ENCODE measurements at regions not wholly inside any gene's neighbourhood (a gene's known extent, or its start where the extent isn't known, plus 50 kb on each side); places are given as distances from the start of the nearest gene placed in this dataset.

DNA sequence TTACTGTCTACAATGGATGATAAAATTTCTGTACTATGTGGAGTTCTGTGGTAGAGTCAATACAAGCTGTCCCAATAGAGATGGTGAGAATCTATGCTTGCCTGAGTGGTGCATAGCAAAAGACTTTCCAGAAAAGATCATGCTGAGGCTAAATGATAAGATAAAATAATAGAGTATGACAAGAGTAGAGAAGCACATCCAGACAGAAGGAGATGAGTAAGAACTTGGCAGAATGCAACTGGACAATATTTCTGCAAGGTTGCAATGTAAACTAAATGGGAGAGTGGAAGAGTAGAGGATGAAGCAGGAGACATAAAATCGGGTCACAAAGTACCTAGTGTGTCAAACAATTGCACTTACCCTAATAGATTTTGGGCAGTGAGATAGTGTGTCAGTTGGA, 347.6 kb downstream of the MDFIC start:
- H3K4me3 ChIP-seq (ENCODE audit: low read length): no peak overlapping the region
- DNase-seq (ENCODE audit: low read depth, low spot score): no peak

DNA sequence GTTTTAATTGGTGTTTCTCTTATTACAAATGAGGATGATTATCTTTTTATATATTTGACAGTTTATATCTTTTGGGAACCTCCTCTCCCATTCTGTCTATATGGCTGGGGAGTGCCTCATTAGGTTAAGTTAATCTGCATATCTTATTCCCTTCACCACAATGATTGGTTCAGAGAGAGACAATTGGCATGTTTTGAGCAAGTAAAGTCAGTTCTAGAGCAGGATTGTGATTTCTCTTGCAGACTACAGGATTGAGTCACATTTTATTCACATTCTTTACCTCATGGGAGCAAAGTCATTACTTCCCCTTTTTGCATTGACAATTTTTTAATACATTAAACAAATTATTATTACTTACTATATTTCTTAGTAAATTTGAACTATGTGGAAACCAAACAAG, 345.6 kb downstream of the MDFIC start:
- DNase-seq (ENCODE audit: low read depth, low spot score): no peak
- H3K4me3 ChIP-seq (ENCODE audit: low read length): no peak overlapping the region

DNA sequence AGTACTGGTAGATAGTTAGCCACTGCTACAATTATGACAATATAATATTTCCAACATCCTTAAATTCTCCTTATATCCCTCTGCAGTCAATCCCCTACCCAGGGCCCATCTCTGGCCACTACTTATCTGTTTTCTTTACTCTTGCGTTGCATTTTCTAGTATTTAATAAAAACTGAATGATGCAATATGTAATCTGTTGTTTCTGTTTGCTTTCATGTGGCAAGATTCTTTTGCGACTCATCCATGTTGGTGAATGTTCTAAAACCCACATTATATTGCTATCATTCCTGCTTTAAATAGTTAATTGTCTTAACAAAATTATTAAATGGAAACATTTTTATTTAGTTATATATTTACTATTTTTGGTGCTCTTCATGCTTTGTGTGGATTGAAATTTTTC, 338.5 kb downstream of the MDFIC start:
- no peak for DNase-seq (ENCODE audit: low read depth, low spot score)
- H3K4me3 ChIP-seq (ENCODE audit: low read length): no peak overlapping the region

DNA sequence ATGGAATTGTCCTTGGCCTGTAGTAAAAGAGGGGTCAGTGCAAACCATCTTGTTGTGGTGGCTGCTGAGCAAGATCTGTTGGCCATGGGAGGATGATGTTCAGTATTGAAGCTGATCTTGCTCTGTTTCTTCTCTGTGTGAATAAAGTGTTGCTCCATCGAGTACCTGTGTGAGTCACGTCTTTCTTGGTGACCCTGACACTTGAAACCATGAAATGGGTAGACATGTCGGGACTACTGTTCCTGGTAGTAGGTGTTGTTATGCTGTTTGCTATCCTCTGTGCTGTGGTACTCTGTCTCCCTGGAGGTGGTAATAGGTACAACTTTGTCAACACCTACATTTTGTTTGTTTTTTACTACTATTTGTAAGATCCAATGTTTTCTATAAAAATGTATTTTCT, 330.6 kb downstream of the MDFIC start:
- no peak for DNase-seq (ENCODE audit: low read depth, low spot score)
- H3K4me3 ChIP-seq (ENCODE audit: low read length): no peak overlapping the region

DNA sequence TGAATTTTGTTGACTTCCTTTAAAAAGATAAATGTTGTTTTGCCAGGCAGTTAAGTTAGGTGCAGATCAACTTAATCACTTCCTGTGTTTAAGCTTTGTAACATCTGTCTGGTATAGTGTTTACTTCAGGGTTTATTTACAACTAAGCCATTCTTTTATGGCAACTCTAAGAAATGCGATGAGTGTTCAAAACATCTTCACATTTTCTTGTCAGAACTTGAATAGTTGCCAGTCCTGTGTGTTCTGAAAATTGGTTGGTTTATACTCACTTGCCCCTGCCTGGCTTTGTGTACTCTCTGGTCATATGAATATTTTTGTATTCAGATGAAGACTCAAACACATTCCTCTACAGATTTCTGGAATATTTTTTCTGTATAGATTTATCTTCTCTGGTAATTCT, 327.2 kb downstream of the MDFIC start:
- H3K4me3 ChIP-seq (ENCODE audit: low read length): no peak overlapping the region
- no peak for DNase-seq (ENCODE audit: low read depth, low spot score)

DNA sequence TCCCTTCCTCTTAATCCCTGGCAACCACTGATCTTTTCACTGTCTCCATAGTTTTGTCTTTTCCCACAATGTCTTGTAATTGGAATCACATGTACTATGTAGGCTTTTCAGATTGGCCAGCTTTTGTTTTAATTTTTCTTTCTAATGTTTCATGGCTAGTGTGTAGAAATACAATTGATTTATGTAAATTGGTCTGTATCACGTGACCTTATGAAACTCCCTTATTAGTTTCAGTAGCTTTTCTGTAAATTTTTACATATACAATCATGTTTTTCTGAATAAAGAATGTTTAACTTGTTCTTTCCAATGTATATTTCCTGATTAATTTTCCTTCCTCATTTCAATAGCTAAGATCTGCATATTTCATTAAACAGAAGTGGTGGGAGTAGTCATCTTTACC, 319.3 kb downstream of the MDFIC start:
- H3K4me3 ChIP-seq (ENCODE audit: low read length): no peak overlapping the region
- DNase-seq (ENCODE audit: low read depth, low spot score): no peak

DNA sequence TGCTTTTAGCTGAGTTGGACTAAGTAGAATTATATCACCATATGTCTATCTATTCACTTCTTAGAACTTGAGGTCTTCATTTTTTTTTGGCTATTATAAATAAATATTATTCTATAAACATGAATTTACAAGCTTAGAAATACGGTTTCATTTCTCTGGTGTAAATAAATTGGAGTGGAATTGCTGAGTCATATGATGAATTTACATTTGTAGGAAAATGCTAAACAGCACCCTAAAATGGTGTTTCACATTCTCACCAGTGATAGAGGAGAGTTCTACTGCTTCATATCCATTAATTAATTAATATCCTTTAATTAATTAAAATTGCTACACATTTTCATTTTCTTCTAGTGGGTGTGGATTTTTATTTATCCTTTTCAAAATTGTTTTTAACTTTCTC, 318.3 kb downstream of the MDFIC start:
- no peak overlapping the region for H3K4me3 ChIP-seq (ENCODE audit: low read length)
- DNase-seq (ENCODE audit: low read depth, low spot score): no peak

DNA sequence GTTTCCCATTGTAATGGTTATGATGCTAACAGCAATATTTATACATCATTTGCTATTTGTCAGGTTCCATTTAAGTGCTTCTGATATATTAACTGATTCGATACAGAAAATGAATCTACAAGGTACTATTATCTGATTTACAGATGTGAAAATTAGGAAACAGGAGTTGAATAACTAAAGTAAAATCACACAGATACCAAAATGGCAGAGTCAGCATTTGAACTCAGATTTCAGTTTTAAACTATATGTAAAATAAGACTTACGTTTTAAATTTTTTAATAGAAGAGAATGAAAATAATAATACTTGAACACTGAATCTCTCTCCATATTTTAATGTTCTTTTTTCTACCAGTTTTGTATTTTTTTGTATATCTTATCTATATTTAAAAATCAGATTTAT, 313.2 kb downstream of the MDFIC start:
- no peak for DNase-seq (ENCODE audit: low read depth, low spot score)
- no peak overlapping the region for H3K4me3 ChIP-seq (ENCODE audit: low read length)

DNA sequence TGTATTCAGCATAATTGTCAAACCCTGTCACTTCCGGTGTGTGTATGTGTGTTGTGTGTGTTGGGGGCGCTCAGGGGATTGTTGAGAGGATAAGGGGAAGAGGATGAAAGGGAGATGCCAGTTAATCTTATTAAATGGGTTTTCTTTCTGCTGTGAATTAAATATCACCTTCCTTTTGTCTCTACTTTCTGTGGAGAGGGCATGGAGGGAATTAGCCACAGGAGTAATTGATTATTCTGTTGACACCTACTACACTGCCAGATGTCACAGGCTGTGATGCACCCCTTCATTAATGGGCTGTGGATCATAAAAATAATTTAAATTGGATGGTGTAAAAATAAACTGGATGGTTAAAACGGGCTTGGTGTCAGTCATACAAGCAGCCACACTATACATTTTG, 311.9 kb downstream of the MDFIC start:
- DNase-seq (ENCODE audit: low read depth, low spot score): no peak
- no peak overlapping the region for H3K4me3 ChIP-seq (ENCODE audit: low read length)

DNA sequence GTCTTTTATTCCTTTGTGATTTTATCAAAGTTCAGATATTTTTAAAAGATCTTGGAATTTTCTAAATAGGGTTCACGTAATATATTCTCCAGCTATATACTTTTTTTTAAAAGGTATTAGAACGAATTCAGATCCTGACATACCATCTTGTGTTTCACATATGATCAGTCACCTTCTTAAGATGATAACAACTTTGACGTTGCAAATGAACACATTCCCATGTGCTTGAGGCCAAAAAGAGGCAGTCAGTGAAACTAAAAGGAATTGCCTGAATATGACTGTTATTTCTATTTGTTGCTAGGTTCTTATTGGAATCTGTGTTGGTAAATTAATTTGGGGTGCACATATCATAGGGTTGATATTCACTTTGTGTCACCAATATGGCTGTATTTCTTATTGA, 310.1 kb downstream of the MDFIC start:
- no peak overlapping the region for H3K4me3 ChIP-seq (ENCODE audit: low read length)
- no peak for DNase-seq (ENCODE audit: low read depth, low spot score)

DNA sequence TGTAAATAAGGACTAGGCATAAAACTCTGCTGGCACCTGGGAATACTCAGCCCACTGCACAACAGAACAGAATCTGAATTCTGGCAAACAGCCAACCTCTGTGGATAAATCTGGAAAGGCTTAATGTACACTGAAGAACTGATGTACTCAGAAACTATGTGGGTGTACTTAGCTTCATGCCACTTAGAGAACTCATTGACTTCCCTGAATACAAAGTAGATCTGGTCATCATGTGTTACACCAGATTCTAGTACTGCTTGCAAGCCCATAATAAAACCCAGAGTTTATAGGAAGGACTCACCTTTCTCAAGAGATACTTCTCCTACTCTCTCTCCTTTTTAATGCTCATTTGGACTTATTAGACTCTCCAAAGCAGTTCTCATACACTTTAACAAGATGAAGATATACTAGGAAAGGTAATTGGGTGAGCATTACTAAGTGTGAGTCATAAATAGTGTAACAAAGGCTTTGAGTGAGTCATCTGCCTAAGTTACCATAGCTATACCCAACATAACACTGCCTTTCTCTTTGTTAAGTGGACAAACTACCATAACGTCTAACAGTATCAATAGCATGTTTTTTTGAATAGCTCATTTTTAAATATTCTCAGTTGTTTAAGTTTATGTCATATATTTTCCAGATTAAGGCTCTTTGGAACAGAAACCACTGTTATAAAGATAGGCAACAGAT, 309.1 kb downstream of the MDFIC start:
- no peak overlapping the region for H3K4me3 ChIP-seq (ENCODE audit: low read length)
- no peak for DNase-seq (ENCODE audit: low read depth, low spot score)

DNA sequence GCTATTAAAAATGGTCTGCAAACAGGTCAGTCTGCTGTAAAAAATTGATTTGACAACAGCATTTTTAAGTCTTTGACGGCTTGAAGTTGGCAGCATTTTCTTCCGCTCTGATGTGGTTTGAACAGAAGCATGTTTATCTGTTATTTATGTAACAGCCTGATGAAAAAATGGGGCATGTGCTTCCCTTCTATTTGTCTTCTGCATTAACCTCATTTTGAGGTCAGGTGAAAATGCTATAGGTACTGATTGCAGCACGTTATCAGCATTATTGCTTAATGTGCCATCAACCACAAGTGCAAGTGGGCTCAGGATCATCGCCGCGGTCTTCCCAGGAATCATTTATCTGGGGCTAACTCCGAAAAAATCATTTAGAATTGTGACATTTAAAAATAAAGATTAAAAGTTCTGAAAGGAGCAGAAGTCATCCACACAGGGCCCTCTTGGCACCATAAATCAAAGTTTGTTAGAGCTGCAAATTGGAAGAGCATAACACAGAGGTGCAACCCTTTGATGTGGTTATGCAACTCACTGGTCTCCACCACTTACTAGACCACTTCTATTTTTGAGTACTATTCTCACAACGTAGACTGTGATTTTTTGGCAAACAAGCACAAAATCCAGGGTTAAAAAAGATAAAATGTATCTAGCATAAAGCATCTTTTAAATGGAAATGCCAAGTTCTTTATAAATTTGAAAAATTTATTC, 307.7 kb downstream of the MDFIC start:
- peak; percentile 16 for DNase-seq (ENCODE audit: low read depth, low spot score)

DNA sequence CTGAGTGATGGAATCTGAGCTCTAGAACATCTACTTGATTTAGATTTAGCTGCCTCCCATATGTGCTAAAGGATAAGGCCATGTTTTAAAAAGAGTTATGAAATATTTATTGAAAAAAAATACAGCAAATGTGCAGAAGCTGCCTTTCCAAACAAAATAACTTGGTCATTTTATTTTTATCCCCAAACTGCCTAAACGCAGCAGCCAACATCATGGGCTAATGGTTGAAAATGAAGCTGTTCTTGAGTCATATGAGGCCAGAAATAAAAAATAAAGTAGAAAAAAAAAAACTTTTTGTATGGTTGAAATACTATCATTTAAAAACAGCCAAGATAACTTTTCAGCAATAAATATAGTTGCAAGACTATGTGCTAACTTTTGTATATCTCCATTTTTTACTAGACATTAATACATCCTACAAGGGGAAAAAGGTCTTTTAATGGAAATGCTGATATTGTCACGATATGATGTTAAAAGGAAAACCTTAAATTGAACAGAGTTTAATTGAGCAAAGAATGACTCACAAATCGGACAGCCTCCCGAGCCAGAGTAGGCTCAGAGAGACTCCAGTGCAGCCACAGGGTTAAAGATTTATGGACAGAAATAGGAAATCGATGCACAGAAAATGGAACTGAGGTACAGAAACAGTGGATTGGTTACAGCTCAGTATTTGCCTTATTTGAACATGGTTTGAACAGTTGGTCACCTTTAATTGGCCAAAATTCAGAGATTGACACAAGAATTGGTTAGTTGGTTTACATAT, 305.8 kb downstream of the MDFIC start:
- no peak overlapping the region for H3K4me3 ChIP-seq (ENCODE audit: low read length)
- no peak for DNase-seq (ENCODE audit: low read depth, low spot score)

More for the DNA sequence above, 307.7 kb downstream of the MDFIC start:
- H3K4me3 ChIP-seq (ENCODE audit: low read length): no peak overlapping the region

DNA sequence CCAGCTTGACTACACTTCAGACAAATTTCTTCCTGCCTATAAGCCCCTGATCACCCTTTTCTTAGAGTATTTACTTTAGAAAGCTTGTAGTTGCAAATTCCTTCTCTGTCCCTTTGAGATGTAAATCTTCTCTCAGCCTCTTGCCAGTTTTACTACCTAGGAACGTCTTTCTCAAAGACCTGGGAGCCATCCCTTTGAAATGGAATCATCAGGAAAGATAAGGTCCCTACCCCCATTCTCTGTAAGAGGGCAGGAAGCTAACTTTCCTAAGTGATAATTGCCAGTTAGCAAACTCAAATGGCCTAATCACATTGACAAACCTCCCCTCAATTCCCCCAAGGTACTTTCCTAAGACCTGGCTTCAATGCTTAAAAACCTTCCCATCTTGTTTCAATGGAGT, 304.5 kb downstream of the MDFIC start:
- no peak for DNase-seq (ENCODE audit: low read depth, low spot score)
- H3K4me3 ChIP-seq (ENCODE audit: low read length): no peak overlapping the region

DNA sequence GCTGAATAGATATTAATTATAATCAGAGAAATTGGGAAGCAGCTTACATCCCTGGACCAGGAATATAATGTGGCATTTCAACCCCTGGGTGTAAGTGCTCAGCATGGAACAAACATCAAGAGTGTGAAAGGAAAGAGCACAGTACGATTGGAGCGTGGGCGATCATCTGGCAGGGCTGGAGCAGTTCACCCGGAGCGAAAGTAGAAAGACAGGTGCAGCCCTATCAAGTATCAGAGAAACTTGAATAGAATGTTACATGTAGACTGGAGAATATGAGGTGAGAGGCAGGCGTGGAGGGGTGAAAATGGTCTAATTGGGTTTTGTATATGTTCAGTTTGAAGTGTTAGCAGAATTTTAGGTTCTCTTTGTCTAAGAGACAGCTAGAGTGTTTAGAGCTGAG, 303.0 kb downstream of the MDFIC start:
- H3K4me3 ChIP-seq (ENCODE audit: low read length): no peak overlapping the region
- DNase-seq (ENCODE audit: low read depth, low spot score): no peak

DNA sequence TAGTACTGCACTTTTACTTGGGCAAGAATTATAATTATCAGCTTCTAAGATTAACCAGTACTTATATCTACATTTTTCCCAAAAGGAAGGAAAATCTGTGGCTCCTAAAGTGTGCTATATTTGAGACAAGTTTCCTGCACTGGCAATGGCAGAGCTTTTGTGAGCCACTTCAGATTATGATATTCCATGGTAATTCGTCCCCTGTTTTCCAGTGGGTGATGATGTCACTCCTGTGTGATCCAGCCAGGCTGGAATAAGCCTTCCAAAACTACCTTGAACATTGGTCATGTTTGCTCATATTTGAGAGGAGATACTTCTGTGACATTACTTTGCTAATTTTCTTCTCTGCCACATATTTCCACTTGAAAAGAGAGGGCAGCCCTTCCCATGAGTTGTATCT, 302.1 kb downstream of the MDFIC start:
- no peak overlapping the region for H3K4me3 ChIP-seq (ENCODE audit: low read length)
- no peak for DNase-seq (ENCODE audit: low read depth, low spot score)

DNA sequence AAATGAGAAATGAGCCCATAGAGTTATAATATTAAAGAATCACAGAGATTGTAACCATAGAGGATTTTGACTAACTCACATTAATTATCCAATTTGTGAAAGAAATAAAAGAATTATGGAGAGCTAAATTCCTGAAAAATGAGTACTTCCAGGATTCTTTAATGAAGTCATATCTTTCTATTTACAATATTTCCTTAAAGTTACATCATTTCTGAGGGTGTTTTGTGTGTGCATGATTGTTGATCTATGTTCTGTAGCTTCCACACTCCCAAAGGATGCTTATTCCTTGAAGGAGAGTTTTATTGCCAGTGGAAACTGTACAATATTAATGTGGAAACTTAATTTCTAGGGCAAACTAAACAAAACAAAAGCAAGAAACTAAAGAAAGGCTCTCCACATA, 299.6 kb downstream of the MDFIC start:
- DNase-seq (ENCODE audit: low read depth, low spot score): no peak
- no peak overlapping the region for H3K4me3 ChIP-seq (ENCODE audit: low read length)

DNA sequence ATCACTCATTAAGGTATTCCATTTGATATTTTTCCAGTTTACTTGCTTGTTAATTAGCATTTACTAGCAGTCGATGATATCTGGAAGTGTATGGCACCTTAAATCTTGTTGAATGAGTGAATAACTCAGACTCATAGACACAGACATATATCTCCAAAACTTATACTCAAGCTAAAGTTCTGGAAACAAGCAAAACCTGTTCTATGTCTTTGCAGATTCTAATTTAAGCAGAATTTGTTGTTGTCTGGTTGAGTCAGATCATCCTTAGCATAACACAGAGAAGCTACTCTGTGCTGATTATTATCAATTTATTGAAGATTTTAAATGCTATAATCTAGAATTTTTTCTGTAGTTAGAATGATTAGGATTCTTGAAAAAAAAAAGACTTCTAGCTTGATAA, 296.2 kb downstream of the MDFIC start:
- no peak overlapping the region for H3K4me3 ChIP-seq (ENCODE audit: low read length)
- no peak for DNase-seq (ENCODE audit: low read depth, low spot score)

DNA sequence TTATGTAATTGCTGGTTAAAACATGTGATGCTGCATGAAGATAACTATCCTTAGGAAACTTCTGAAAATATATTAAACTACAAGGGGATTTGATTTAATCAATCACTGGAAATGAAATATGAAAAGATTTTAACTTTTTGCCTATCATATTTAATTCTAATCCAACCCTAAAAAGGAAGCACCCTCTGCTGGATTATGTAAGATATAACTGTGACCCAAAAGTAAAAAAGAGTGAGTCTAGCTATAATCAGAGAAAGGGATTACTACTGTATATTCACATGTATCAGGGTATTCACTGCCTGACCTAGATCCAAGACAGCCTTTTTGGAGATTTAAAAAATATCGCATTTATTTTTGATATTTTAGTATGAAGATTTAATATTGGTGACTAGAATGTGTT, 295.5 kb downstream of the MDFIC start:
- no peak overlapping the region for H3K4me3 ChIP-seq (ENCODE audit: low read length)
- no peak for DNase-seq (ENCODE audit: low read depth, low spot score)

DNA sequence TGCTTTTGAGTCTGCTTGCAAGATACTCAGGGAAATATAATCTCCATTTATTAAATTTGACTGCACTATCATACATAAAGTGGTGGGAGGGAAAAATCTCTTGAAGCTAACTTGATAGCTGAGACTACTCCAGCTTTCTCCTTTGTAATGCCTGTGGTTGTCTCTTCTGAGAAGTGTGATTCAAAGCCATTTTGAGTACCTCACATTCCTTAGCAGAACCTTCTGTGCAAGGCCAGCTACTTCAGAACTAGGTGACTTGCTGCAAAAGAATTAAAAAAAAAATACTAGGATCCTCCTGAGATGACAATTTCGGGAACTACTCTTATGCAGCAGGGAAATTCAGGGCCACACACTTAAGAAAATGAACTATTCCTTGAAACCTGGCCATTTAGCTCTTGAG, 294.8 kb downstream of the MDFIC start:
- no peak for DNase-seq (ENCODE audit: low read depth, low spot score)
- H3K4me3 ChIP-seq (ENCODE audit: low read length): no peak overlapping the region

Measured in Jurkat, Clone E6-1 (cell line).